AG09309 (cell line): ENCODE measurements at regions not wholly inside any gene's neighbourhood (a gene's known extent, or its start where the extent isn't known, plus 50 kb on each side); places are given as distances from the start of the nearest gene placed in this dataset.
A peak's percentile ranks its signal among the peaks of the same experiment; 100 is the strongest.

Experiments used
- DNase-seq: peaks from one replicate; pipeline ENCODE4 v3.0.0-alpha.2; 2010; ENCODE audit warnings: low read depth
- H3K4me3 ChIP-seq: 2 replicates; pipeline ENCODE4 v1.5.1; 2011; ENCODE audit warnings: mild to moderate bottlenecking, low read depth, low read length, moderate library complexity; ENCODE audit not compliant: control insufficient read depth
- CTCF ChIP-seq: IDR thresholded peaks from 2 replicates; pipeline ENCODE4 v1.5.1; 2011; ENCODE audit warnings: mild to moderate bottlenecking, low read depth, low read length, inconsistent platforms; ENCODE audit not compliant: insufficient read depth, control insufficient read depth; ENCODE audit errors: missing control alignments

- TF ChIP-seq CTCF = no peak
- H3K4me3 ChIP-seq = no peak overlapping the region
- DNase-seq = no peak
These were observed 122.3 kb downstream of the SPATA31D1 start for GRCh38 chr9:82110881-82111280.

DNA sequence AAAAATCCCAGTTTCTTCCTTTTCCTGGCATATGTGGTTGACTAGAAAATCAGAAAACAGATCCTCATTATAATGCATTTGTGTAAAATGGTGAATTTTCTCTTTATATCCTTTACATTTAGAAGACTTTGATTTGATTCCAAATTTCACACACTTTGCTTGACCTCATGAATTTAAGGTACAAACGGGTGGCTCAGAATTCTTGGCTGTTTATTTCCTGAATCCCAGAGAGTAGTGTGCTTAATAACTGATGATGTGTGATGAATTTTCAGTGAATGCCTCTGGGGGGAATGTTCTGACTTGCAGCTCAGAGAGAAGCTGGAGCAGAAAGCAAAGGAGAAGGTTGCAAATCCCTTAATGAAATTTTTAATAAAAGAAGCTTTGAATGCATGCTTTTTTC is 126.8 kb downstream of the SPATA31D1 start:
- no peak overlapping the region for H3K4me3 ChIP-seq
- DNase-seq = no peak
- no peak for TF ChIP-seq CTCF

DNA sequence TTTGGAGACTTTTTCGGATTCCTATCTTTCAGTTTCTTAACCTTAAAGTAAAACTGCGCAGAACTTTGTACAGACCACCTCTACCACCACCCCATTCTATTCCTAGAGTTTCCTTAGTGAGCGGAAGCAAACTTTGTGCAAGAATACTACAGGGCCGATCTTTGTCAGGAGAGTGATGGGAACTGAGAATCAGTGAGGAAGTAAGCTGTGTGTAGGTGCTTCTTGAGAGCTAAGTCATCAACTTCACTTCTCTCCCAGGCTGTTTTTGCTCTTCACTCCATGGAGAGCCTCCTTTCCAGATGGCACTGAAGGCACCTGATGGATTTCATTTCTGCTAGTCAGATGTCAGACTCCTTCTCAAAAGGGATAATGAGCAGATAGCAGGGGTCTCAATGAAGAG is 127.3 kb downstream of the SPATA31D1 start:
- no peak overlapping the region for H3K4me3 ChIP-seq
- DNase-seq = no peak
- no peak for TF ChIP-seq CTCF

GRCh38 chr9:82116556-82116955 is 128.0 kb downstream of the SPATA31D1 start:
- DNase-seq = no peak
- H3K4me3 ChIP-seq = no peak overlapping the region
- no peak for TF ChIP-seq CTCF

DNA sequence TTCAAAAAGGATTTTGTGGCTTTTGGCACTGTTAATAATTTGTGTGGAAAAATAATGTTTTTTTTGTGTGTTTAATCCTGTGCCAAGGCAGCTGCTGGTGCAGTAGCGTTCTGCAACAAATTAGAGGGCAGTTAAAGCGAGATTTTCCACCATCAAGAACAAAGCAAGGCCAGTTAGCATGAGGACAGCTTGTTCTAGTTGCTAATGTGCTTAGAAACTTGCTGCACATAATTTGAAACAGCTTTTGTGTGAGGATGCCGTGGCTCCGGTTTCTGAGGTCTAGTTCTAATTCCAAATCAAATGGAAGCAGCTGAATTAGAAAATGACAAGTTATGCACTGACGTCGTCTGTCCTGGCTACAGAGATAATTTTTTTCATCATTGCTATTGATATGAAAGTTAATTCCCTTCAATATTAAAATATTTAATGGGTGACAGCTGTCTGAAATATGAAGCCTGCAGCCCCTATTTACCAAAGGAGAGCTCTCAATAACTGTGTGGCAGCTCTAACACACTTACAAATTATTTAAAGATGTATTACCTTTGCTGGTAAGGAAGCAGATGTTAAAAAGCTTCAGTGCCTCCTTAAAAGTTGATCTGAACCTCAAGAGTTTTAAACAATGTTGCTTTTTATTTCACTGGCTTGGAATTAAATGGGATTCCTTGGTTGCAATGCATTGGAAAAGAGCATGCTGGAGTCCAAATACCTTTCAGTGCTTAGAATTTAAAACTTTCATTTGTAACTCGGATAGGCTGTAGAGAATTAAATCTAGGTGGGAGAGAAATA is 128.6 kb downstream of the SPATA31D1 start:
- no peak for TF ChIP-seq CTCF
- no peak overlapping the region for H3K4me3 ChIP-seq
- peak; percentile 18 for DNase-seq

GRCh38 chr9:82122731-82123130 is 134.2 kb downstream of the SPATA31D1 start:
- no peak for DNase-seq
- no peak overlapping the region for H3K4me3 ChIP-seq
- no peak for TF ChIP-seq CTCF
